ENCODE measurements at regions not wholly inside any gene's neighbourhood (a gene's known extent, or its start where the extent isn't known, plus 50 kb on each side); places are given as distances from the start of the nearest gene placed in this dataset.

DNA sequence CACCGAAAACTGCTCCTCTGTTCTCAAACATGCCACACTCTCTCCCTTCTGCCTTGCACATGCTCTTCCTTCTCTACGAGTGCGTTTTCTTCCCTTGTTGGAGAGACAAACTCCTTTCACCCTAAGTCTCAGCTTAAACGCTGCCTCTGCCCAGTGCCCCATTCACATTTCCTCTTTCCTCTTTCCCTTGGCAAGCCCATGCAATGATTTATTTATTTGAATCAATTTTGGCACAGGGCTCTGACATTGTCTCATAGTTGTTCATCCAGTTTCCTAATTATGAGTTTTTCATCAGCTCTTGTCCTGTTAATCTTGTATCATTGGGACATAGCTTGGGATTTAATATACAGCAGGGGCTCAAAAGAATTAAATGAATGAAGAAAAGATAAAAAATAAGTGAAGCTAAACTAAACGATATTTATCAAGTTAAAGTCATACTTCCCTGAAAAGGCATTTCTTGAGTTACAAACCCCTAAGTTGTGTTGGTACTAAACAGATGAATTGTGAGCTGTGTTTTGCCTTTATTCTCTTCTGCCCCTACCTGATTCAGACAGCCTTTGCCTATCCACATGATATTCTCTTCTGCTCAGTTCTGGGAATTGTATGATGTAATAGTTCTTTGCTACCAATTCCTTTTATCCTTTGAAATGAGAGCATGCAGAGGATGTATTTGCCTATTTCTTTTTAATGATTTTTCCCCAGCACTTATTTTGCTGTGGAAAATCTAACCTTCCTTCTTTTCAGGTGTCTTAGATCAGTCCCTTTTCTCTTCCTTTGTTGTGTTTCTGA, 704.4 kb downstream of the UTRN start:
- in situ Hi-C loops (cut with MboI; ENCODE audit: low sequenced_read_pairs) = no loop called here

DNA sequence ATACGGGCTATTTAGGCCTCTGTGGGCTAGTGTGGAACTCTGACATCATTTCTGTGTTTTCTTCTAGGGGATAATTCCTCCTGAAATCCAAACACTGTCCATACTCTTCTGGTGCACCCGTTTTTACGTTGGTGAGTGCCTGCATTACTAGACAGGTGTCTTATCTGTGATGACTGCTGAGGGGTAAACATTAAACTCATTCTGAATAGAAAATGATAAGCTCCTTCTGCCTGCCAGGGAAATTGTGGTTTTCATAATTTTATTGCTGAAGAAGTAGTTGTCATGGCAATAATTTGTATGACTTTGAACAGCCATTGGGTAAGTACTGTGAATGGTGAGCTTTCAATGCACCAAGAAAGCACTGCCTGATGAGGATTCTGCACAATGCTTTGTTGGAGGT, 705.6 kb downstream of the UTRN start:
- in situ Hi-C loops (cut with MboI; ENCODE audit: low sequenced_read_pairs) = no loop called here

- in situ Hi-C loops (cut with MboI; ENCODE audit: low sequenced_read_pairs) = no loop called here
Observed at GRCh38 chr6:144993870-144994269, 708.7 kb downstream of the UTRN start.

DNA sequence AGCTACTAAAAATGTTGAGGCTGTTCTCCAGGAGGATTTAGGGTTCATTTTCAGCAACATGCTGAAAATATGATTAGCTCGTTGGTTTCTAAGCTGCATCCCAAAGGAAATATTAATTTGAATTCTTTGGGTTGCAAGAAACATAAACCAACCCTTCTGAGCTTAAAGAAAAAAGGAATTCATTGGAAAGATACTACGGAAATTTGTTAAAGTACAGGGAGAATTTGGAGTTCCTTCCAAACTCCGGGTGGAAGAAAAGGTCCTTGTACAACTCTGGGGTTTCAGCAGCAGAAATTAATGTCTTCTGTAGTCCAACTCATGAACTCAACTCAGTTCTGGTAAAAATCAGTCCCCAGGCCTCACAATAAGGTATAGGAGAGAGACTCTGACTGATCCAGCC, 712.9 kb downstream of the UTRN start:
- in situ Hi-C loops (cut with MboI; ENCODE audit: low sequenced_read_pairs) = no loop called here

- in situ Hi-C loops (cut with MboI; ENCODE audit: low sequenced_read_pairs) = no loop called here
Observed at GRCh38 chr6:144999127-144999526, 714.0 kb downstream of the UTRN start.

DNA sequence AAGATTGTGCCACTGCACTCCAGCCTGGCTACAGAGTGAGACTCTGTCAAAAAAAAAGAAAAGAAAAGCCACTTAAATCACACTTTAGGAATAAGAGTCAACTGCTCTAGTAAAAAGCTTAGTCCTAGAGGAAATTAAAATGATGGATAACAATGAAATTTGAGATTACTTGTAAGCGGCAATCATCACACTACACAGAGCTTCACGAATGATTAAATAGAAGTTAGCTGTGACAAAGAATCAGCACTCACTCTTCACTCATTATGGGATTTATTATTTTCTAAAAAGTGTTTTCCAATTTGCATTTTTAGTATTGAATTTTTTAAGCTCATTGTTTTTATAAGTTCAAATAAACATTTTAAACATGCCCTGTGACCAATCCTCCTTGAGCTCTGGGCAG, 718.0 kb downstream of the UTRN start:
- in situ Hi-C loops (cut with MboI; ENCODE audit: low sequenced_read_pairs) = no loop called here

DNA sequence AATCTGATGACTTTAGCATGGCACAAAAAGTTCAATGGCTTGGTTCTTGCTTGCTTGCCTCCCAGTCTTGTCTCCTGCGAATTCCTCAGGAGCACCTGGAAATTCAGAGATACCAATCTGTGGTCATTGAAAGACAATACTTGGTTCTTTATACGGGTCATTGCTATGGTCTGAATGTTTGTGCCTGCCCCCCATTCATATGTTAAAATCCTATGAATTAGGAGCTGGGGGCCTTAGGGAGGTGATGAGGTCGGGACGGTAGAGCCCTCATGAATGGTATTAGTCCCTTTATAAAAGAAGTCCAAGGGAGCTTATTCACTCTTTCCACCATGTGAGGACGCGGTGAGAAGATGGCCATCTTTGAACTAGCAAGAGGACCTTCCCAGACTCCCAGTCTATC, 721.8 kb downstream of the UTRN start:
- in situ Hi-C loops (cut with MboI; ENCODE audit: low sequenced_read_pairs) = no loop called here

DNA sequence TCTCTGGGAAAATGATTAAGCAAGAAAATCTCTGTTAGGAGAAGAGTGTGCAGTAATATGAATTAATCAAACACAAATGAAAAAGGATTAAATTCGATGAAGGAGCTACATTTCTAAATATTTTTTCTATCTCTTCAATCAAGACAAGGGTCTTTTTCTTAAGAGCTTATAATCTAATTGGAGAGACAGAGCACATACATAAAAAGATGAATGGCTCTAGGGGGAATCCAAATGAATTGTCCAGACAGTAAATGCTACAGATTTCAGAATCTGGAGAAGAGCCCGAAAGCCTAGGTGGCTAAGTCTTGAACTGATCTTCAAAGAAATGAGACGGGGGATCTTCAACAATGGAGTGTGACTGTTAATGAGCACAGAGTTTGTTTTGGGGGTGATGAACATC, 723.6 kb downstream of the UTRN start:
- in situ Hi-C loops (cut with MboI; ENCODE audit: low sequenced_read_pairs) = no loop called here

GRCh38 chr6:145009711-145010110, 724.6 kb downstream of the UTRN start:
- in situ Hi-C loops (cut with MboI; ENCODE audit: low sequenced_read_pairs) = no loop called here

- in situ Hi-C loops (cut with MboI; ENCODE audit: low sequenced_read_pairs) = no loop called here
Observed at GRCh38 chr6:145012039-145012662, 723.2 kb downstream of the EPM2A start.

DNA sequence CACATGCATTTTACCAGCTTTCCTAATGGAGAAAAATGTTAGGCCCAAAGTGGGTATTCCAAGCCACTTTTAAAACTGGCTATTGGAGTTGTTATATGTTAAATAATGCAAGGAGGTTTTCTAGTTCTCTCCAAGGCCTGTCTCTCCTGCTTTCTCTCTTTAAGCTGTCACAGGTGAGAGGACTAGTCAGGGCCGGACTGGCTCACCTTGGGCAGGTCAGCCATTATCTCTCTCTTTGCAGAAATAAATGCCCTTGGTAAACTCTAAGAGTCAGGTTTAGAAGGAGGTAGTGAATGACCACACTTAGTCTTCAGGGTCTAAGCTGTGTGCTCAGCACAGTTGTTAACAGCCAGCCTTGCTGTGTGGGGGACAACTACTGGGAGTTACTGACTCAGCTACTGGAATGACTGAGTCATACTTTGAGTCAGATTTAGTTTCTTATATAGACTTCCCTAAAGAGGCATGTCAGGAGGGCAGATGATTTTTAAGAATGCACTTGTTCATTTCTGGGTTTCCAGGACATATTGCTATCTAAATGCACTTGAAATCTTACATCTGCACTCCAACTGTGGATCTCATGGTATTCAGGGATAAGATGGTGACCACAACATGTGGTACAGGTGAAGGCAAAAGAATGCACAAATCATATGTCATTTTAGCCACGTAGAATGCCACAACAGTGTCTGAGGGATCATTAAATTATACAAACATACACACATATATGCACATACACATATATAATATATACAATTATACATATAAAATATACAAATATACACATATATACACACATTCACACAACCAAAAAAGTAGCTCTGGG, 719.4 kb downstream of the EPM2A start:
- in situ Hi-C loops (cut with MboI; ENCODE audit: low sequenced_read_pairs) = no loop called here

GRCh38 chr6:145017051-145017450, 718.3 kb downstream of the EPM2A start:
- in situ Hi-C loops (cut with MboI; ENCODE audit: low sequenced_read_pairs) = no loop called here

- in situ Hi-C loops (cut with MboI; ENCODE audit: low sequenced_read_pairs) = no loop called here
Observed at GRCh38 chr6:145017516-145017915, 717.8 kb downstream of the EPM2A start.

DNA sequence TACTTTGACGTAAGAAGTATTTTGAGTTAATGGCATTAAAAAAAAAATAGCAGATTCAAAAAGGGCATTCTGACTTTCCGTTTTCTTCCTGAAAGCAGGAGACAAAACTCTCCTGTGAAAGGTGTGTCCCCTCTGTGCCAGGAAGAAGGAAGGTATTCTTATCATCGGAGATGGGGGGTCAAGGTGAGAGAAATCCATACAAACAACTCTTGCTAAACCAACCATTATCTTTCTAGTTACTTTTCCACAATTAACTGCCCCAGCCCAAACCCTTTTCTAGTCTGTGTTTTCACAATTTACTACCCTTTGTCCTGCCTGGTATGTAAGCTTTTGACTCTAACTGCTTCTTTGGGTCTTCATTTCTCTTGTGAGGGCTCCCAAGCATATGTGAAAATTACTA, 717.3 kb downstream of the EPM2A start:
- in situ Hi-C loops (cut with MboI; ENCODE audit: low sequenced_read_pairs) = no loop called here

DNA sequence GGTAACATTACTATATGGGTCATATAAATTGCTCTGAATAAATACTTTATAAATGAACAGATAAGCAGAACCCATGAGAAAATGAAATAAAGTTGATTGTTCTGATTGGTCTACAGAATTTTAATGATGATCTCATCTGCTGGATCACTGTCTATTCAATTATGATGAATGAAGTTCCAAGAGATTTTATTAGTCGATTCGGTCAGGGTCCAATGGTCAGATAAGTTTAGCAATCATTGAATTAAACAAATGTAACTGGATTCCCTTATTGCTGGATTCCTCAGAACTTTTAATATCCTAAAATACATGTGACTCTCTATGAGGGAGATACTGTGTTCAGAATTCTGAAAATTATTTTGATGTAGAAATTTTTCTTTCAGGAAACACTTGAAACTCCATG, 715.2 kb downstream of the EPM2A start:
- in situ Hi-C loops (cut with MboI; ENCODE audit: low sequenced_read_pairs) = no loop called here

- in situ Hi-C loops (cut with MboI; ENCODE audit: low sequenced_read_pairs) = no loop called here
Observed at GRCh38 chr6:145020543-145020942, 714.8 kb downstream of the EPM2A start.

- in situ Hi-C loops (cut with MboI; ENCODE audit: low sequenced_read_pairs) = no loop called here
Observed at GRCh38 chr6:145022199-145022796, 713.0 kb downstream of the EPM2A start.

GRCh38 chr6:145023116-145023726, 712.1 kb downstream of the EPM2A start:
- in situ Hi-C loops (cut with MboI; ENCODE audit: low sequenced_read_pairs) = no loop called here

GRCh38 chr6:145025488-145025887, 709.8 kb downstream of the EPM2A start:
- in situ Hi-C loops (cut with MboI; ENCODE audit: low sequenced_read_pairs) = no loop called here

- in situ Hi-C loops (cut with MboI; ENCODE audit: low sequenced_read_pairs) = no loop called here
Observed at GRCh38 chr6:145026267-145026679, 709.0 kb downstream of the EPM2A start.
